ENCODE measurements at regions not wholly inside any gene's neighbourhood (a gene's known extent, or its start where the extent isn't known, plus 50 kb on each side); places are given as distances from the start of the nearest gene placed in this dataset.
A peak's percentile ranks its signal among the peaks of the same experiment; 100 is the strongest.

DNA sequence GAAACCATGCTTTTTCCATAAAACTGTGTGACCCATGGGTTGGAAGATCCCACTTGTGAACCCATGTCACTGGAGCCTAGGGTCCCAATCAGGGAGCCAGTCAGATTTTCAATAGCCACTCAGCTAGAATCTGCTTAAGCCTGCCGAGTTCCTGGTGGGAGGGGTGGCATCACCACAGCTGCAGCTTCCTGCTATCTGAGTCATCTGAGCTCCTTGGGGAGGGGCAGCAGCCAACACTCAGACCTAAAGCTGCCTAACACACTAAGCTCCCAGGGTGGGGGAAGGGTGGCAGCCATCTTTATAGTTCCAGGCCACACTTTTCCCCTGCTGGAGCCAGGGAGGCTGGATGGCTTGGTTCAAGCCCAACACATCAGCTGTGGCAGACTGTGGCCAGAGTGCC lies 350.1 kb downstream of the C4orf33 start:
- no peaks in the 10 kb centered on the region for H4K20me1 ChIP-seq (ENCODE audit: insufficient read depth, low read length)
- no peaks in the 10 kb centered on the region for H3K9me3 ChIP-seq (ENCODE audit: insufficient read depth, low read length)
- H3K4me3 ChIP-seq (ENCODE audit: low read length): no peak overlapping the region
- no peaks in the 10 kb centered on the region for H3K27me3 ChIP-seq (ENCODE audit: low read depth, low read length)
- H3K4me1 ChIP-seq (ENCODE audit: low read length): no peaks in the 10 kb centered on the region
- no peak overlapping the region for H3K27ac ChIP-seq (ENCODE audit: low read length)
- H3K4me2 ChIP-seq (ENCODE audit: low read length): no peak overlapping the region
- H3K9ac ChIP-seq (ENCODE audit: low read length): no peak overlapping the region
- H2AFZ ChIP-seq (ENCODE audit: low read depth, low read length): peak overlapping the region; percentile 59; the same call in 1 of the 2 replicates
- H3K36me3 ChIP-seq (replicated peaks; ENCODE audit: low read depth, low read length): no peaks in the 10 kb centered on the region
- no peaks in the 10 kb centered on the region for H3K79me2 ChIP-seq (ENCODE audit: low read length)
- TF ChIP-seq EZH2phosphoT487 (IDR thresholded peaks at IDR 0.05; ENCODE audit: low read depth): no peak
- TF ChIP-seq, protein P1, sequence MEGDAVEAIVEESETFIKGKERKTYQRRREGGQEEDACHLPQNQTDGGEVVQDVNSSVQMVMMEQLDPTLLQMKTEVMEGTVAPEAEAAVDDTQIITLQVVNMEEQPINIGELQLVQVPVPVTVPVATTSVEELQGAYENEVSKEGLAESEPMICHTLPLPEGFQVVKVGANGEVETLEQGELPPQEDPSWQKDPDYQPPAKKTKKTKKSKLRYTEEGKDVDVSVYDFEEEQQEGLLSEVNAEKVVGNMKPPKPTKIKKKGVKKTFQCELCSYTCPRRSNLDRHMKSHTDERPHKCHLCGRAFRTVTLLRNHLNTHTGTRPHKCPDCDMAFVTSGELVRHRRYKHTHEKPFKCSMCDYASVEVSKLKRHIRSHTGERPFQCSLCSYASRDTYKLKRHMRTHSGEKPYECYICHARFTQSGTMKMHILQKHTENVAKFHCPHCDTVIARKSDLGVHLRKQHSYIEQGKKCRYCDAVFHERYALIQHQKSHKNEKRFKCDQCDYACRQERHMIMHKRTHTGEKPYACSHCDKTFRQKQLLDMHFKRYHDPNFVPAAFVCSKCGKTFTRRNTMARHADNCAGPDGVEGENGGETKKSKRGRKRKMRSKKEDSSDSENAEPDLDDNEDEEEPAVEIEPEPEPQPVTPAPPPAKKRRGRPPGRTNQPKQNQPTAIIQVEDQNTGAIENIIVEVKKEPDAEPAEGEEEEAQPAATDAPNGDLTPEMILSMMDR (IDR thresholded peaks at IDR 0.05; ENCODE audit: low read depth, low read length): no peak

DNA sequence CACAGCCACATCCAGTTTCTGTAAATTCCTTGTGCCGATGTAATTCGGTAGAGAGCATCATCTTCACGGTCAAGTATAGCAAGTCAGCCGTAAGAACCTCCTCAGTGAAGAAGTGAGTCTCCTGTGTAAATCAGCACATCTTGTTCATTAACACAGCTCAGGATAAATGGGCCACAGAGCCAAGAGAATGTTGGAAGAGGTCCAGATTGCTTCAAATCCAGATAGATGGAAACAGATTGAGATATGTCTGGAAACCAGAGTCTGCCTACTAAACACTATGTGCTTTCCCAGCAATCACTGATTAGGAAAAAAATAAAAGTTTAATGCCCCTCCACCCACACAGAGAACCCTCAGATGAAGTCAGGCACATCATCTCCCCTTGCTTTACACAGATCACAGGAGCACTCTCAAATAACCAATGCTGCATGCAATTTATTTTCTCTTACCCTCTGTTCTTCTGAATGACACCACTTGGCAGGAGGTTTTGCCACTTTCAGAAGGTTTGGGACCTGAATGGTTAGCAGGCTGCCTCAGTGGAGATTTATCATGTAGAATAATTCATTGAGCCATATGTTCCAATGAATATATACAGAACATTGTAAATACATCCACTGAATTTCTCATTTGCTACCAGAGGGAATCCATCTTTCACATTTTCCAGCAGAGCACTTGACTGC lies 357.7 kb downstream of the C4orf33 start:
- Histone ChIP-seq H4K20me1 (ENCODE audit: insufficient read depth, low read length) (no peaks in the 10 kb centered on the region), H3K9ac (ENCODE audit: low read length) (no peak overlapping the region), H3K27me3 (ENCODE audit: low read depth, low read length) (no peaks in the 10 kb centered on the region), H3K4me3 (ENCODE audit: low read length) (no peak overlapping the region), H3K4me2 (ENCODE audit: low read length) (no peak overlapping the region), H3K4me1 (ENCODE audit: low read length) (no peaks in the 10 kb centered on the region), H3K36me3 (replicated peaks; ENCODE audit: low read depth, low read length) (no peaks in the 10 kb centered on the region), H3K27ac (ENCODE audit: low read length) (no peak overlapping the region), H2AFZ (ENCODE audit: low read depth, low read length) (no peak overlapping the region), H3K79me2 (ENCODE audit: low read length) (no peaks in the 10 kb centered on the region), H3K9me3 (ENCODE audit: insufficient read depth, low read length) (no peaks in the 10 kb centered on the region)
- no peak for TF ChIP-seq EZH2phosphoT487 (IDR thresholded peaks at IDR 0.05; ENCODE audit: low read depth)
- TF ChIP-seq, protein P1 (IDR thresholded peaks at IDR 0.05; ENCODE audit: low read depth, low read length): no peak

DNA sequence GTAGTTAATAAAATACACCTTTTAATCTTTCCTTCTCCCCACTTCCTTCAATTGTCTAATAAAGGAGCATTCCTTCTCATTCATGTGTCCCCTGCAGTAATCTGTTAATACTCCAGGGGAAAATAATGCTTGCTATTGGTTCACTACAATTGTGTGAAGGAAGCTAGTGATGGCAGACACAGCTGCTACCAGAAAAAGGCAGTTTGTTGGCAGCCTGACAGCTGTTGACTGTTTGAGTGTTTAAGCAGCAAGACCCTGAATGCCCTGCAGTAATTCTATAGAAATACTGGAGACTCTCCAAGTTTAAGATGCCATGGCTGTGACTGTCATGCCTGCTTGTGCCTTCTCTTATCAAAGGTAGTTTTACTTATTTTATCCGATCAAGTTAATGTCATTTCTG lies 359.5 kb downstream of the C4orf33 start:
- H3K27me3 ChIP-seq (ENCODE audit: low read depth, low read length): no peaks in the 10 kb centered on the region
- H3K4me2 ChIP-seq (ENCODE audit: low read length): no peak overlapping the region
- no peaks in the 10 kb centered on the region for H4K20me1 ChIP-seq (ENCODE audit: insufficient read depth, low read length)
- TF ChIP-seq, protein P1 (IDR thresholded peaks at IDR 0.05; ENCODE audit: low read depth, low read length): no peak
- no peak for TF ChIP-seq EZH2phosphoT487 (IDR thresholded peaks at IDR 0.05; ENCODE audit: low read depth)
- H3K9ac ChIP-seq (ENCODE audit: low read length): no peak overlapping the region
- H3K4me1 ChIP-seq (ENCODE audit: low read length): no peaks in the 10 kb centered on the region
- H3K79me2 ChIP-seq (ENCODE audit: low read length): no peaks in the 10 kb centered on the region
- no peak overlapping the region for H3K27ac ChIP-seq (ENCODE audit: low read length)
- H3K9me3 ChIP-seq (ENCODE audit: insufficient read depth, low read length): no peaks in the 10 kb centered on the region
- H3K4me3 ChIP-seq (ENCODE audit: low read length): no peak overlapping the region
- H3K36me3 ChIP-seq (replicated peaks; ENCODE audit: low read depth, low read length): no peaks in the 10 kb centered on the region
- H2AFZ ChIP-seq (ENCODE audit: low read depth, low read length): no peak overlapping the region

DNA sequence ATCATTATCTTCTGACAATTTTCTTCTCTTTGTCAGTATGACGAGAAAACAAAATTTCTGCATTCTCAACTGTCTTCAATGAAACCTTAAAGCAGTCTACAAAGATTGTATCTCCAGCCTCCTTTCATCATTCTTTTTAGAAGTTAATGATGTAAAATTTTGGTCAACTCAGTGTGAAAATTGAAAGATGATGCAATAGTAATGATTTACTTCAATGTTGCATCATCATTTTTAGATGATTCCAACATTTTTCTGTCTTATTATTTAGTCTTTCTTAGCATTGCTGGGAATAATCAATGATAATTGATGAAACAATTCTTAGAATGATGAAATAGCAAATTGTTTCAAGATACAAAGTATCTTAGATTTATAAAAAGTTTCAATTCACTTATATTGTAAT lies 372.7 kb downstream of the C4orf33 start:
- Histone ChIP-seq H3K4me2 (ENCODE audit: low read length) (no peak overlapping the region), H3K9ac (ENCODE audit: low read length) (no peak overlapping the region), H2AFZ (ENCODE audit: low read depth, low read length) (no peak overlapping the region), H3K9me3 (ENCODE audit: insufficient read depth, low read length) (no peaks in the 10 kb centered on the region), H3K36me3 (replicated peaks; ENCODE audit: low read depth, low read length) (no peaks in the 10 kb centered on the region), H3K4me3 (ENCODE audit: low read length) (no peak overlapping the region), H4K20me1 (ENCODE audit: insufficient read depth, low read length) (no peaks in the 10 kb centered on the region), H3K27ac (ENCODE audit: low read length) (no peak overlapping the region), H3K79me2 (ENCODE audit: low read length) (no peaks in the 10 kb centered on the region), H3K4me1 (ENCODE audit: low read length) (no peaks in the 10 kb centered on the region), H3K27me3 (ENCODE audit: low read depth, low read length) (no peaks in the 10 kb centered on the region)
- TF ChIP-seq EZH2phosphoT487 (IDR thresholded peaks at IDR 0.05; ENCODE audit: low read depth): no peak
- TF ChIP-seq, protein P1 (IDR thresholded peaks at IDR 0.05; ENCODE audit: low read depth, low read length): no peak

Data from OCI-LY3 (cell line).